Activated naive CD4-positive, alpha-beta T cell treated with anti-CD3 and anti-CD28 coated beads, Interleukin-2, amount 50 U/mL, for 24 hours (primary cell): ENCODE measurements at regions not wholly inside any gene's neighbourhood (a gene's known extent, or its start where the extent isn't known, plus 50 kb on each side); places are given as distances from the start of the nearest gene placed in this dataset.

ENCODE experiments used
- H3K27ac Mint-ChIP-seq: one replicate; pipeline ENCODE4 v1.8.0; 2021; ENCODE audit warnings: mild to moderate bottlenecking, mixed read lengths
- H3K27me3 Mint-ChIP-seq: one replicate; pipeline ENCODE4 v1.8.0; 2021; ENCODE audit warnings: mixed read lengths
- H3K36me3 Mint-ChIP-seq: one replicate; pipeline ENCODE4 v1.8.0; 2021; ENCODE audit warnings: mixed read lengths
- H3K4me1 Mint-ChIP-seq: one replicate; pipeline ENCODE4 v1.8.0; 2021; ENCODE audit warnings: mixed read lengths
- H3K4me3 Mint-ChIP-seq: one replicate; pipeline ENCODE4 v1.8.0; 2021; ENCODE audit warnings: mild to moderate bottlenecking, mixed read lengths
- H3K9me3 Mint-ChIP-seq: one replicate; pipeline ENCODE4 v1.8.0; 2021; ENCODE audit warnings: mixed read lengths

GRCh38 chr13:63075126-63075525, 1659.5 kb upstream of the PCDH20 start:
- Mint-ChIP-seq H3K36me3 (no peaks in the 10 kb centered on the region), H3K9me3 (peaks cover 6% of the 10 kb centered on the region), H3K27me3 (no peaks in the 10 kb centered on the region), H3K4me1 (no peaks in the 10 kb centered on the region), H3K27ac (no peak overlapping the region), H3K4me3 (no peak overlapping the region)

DNA sequence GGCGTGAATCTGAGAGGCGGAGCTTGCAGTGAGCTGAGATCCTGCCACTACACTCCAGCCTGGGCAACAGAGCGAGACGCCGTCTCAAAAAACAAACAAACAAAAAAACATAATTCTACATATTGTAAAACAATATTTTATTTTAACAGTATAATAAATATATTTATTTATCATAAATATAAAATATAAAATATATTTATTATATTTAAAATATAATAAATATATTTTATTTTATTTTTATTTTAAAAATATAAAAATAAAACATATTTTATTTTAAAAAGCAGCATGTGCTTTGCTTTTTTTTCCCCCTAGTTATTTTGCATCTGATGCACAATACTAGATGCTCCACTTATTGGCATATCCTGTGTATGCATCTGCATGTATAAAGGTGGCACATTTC, 1634.6 kb upstream of the PCDH20 start:
- H3K27me3 Mint-ChIP-seq: no peaks in the 10 kb centered on the region
- H3K4me3 Mint-ChIP-seq: no peak overlapping the region
- H3K4me1 Mint-ChIP-seq: no peaks in the 10 kb centered on the region
- no peaks in the 10 kb centered on the region for H3K36me3 Mint-ChIP-seq
- no peak overlapping the region for H3K27ac Mint-ChIP-seq
- peaks cover 9% of the 10 kb centered on the region for H3K9me3 Mint-ChIP-seq

DNA sequence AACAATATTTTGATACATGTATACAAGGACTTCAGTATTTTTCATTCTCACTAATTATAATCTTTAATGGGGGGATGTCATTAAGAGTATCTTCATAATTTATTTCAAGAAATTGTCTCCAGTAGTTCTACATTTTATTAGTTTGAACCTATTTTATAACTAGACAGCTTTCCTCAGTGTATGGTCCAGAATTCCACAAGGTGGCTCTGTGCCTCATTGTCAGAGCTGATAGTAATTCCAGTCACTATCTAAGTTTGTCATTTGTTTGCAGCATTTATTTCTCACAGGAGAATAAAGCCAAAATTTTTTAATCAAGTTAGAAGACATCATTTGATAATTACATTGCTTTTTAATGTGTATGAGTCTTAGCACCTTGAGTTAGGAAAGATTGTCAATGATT, 1633.0 kb upstream of the PCDH20 start:
- no peaks in the 10 kb centered on the region for H3K27me3 Mint-ChIP-seq
- H3K9me3 Mint-ChIP-seq: peaks cover 9% of the 10 kb centered on the region
- H3K27ac Mint-ChIP-seq: no peak overlapping the region

GRCh38 chr13:63044589-63045313, 1629.1 kb upstream of the PCDH20 start:
- H3K4me1 Mint-ChIP-seq: no peaks in the 10 kb centered on the region
- no peak overlapping the region for H3K27ac Mint-ChIP-seq
- H3K9me3 Mint-ChIP-seq: peaks cover 13% of the 10 kb centered on the region
- no peak overlapping the region for H3K4me3 Mint-ChIP-seq
- H3K36me3 Mint-ChIP-seq: no peaks in the 10 kb centered on the region
- H3K27me3 Mint-ChIP-seq: no peaks in the 10 kb centered on the region

More for the DNA sequence above, 1633.0 kb upstream of the PCDH20 start:
- Mint-ChIP-seq H3K36me3 (no peaks in the 10 kb centered on the region), H3K4me1 (no peaks in the 10 kb centered on the region), H3K4me3 (no peak overlapping the region)

DNA sequence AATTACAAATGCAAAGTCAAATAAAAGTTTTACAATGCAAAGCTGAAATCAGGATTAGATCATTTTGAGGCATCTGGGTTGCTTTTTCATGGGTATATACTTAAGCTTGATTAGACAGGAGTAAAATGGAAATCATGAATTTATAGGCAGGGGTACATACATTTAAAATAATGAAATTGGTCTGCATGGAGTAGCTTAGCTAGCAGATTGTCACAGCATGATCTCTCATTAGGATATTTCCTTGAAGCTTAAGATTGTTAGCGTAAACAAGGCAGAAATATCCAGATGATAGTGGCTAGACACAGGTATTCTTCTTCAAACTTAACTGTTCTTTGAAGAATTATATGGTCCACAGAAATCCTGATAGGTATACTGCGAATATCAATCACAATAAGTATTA, 1627.0 kb upstream of the PCDH20 start:
- H3K36me3 Mint-ChIP-seq: no peaks in the 10 kb centered on the region
- no peak overlapping the region for H3K27ac Mint-ChIP-seq
- no peaks in the 10 kb centered on the region for H3K27me3 Mint-ChIP-seq
- peaks cover 20% of the 10 kb centered on the region for H3K9me3 Mint-ChIP-seq
- no peaks in the 10 kb centered on the region for H3K4me1 Mint-ChIP-seq
- no peak overlapping the region for H3K4me3 Mint-ChIP-seq

GRCh38 chr13:63041640-63042414, 1626.2 kb upstream of the PCDH20 start:
- H3K27ac Mint-ChIP-seq: no peak overlapping the region
- no peak overlapping the region for H3K4me3 Mint-ChIP-seq
- H3K36me3 Mint-ChIP-seq: no peaks in the 10 kb centered on the region
- H3K4me1 Mint-ChIP-seq: no peaks in the 10 kb centered on the region
- no peaks in the 10 kb centered on the region for H3K27me3 Mint-ChIP-seq
- H3K9me3 Mint-ChIP-seq: peaks cover 23% of the 10 kb centered on the region

GRCh38 chr13:63026285-63026797, 1610.7 kb upstream of the PCDH20 start:
- H3K9me3 Mint-ChIP-seq: peaks cover 4% of the 10 kb centered on the region
- H3K36me3 Mint-ChIP-seq: no peaks in the 10 kb centered on the region
- no peaks in the 10 kb centered on the region for H3K4me1 Mint-ChIP-seq
- H3K4me3 Mint-ChIP-seq: no peak overlapping the region
- H3K27ac Mint-ChIP-seq: no peak overlapping the region
- no peaks in the 10 kb centered on the region for H3K27me3 Mint-ChIP-seq

- Mint-ChIP-seq H3K9me3 (peaks cover 4% of the 10 kb centered on the region), H3K4me3 (no peak overlapping the region), H3K4me1 (no peaks in the 10 kb centered on the region), H3K27me3 (no peaks in the 10 kb centered on the region), H3K27ac (no peak overlapping the region), H3K36me3 (no peaks in the 10 kb centered on the region)
Measured at GRCh38 chr13:63025741-63026140, 1610.1 kb upstream of the PCDH20 start.

DNA sequence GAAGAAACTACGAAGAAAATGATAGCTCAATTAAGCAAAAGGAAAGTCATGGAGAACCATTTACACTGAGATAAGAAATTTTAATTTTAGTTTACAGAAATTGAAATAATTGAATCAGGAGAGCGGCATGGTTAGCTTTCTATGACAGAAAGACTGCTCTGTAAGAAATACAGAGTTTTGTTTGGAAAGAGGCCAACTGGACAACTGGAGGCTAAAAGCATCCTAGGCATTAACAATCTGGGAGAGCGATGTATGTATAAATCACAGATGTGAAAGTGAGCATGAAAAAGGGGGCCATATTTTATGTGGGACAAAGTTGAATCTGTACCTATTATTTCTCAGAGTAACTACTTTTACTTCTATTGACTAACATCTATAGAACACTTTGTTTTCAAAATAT, 1608.8 kb upstream of the PCDH20 start:
- H3K9me3 Mint-ChIP-seq: peaks cover 1% of the 10 kb centered on the region
- no peaks in the 10 kb centered on the region for H3K36me3 Mint-ChIP-seq
- no peaks in the 10 kb centered on the region for H3K27me3 Mint-ChIP-seq
- no peak overlapping the region for H3K27ac Mint-ChIP-seq
- H3K4me3 Mint-ChIP-seq: no peak overlapping the region
- no peaks in the 10 kb centered on the region for H3K4me1 Mint-ChIP-seq

DNA sequence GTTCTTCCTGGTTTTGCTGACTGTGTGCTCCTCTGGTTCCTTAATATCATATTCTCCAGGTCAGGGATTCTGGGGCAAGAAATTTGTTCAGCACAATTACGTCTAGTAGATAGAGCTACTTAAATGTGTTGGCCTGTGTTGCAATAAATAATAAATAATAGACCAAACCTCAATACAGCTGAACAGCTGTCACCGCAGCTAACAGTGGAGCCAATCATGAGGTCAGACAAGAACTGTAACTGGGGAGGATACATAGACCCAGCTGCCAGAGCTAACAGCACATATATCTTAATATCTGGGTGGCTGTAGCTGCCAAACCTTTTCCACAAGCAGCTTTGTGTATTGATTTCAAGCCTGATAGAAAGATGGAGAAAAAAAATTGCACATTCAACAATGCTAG, 1596.3 kb upstream of the PCDH20 start:
- Mint-ChIP-seq H3K9me3 (peaks cover 26% of the 10 kb centered on the region), H3K4me1 (no peaks in the 10 kb centered on the region), H3K4me3 (no peak overlapping the region), H3K27me3 (no peaks in the 10 kb centered on the region), H3K27ac (no peak overlapping the region), H3K36me3 (peaks cover 2% of the 10 kb centered on the region)

GRCh38 chr13:63010072-63010658, 1594.5 kb upstream of the PCDH20 start:
- H3K36me3 Mint-ChIP-seq: no peaks in the 10 kb centered on the region
- H3K4me3 Mint-ChIP-seq: no peak overlapping the region
- H3K9me3 Mint-ChIP-seq: peaks cover 22% of the 10 kb centered on the region
- no peak overlapping the region for H3K27ac Mint-ChIP-seq
- no peaks in the 10 kb centered on the region for H3K27me3 Mint-ChIP-seq
- no peaks in the 10 kb centered on the region for H3K4me1 Mint-ChIP-seq

- Mint-ChIP-seq H3K4me1 (no peaks in the 10 kb centered on the region), H3K27me3 (no peaks in the 10 kb centered on the region), H3K9me3 (peaks cover 43% of the 10 kb centered on the region), H3K4me3 (no peak overlapping the region), H3K36me3 (no peaks in the 10 kb centered on the region), H3K27ac (no peak overlapping the region)
Measured at GRCh38 chr13:63005625-63006024, 1590.0 kb upstream of the PCDH20 start.

DNA sequence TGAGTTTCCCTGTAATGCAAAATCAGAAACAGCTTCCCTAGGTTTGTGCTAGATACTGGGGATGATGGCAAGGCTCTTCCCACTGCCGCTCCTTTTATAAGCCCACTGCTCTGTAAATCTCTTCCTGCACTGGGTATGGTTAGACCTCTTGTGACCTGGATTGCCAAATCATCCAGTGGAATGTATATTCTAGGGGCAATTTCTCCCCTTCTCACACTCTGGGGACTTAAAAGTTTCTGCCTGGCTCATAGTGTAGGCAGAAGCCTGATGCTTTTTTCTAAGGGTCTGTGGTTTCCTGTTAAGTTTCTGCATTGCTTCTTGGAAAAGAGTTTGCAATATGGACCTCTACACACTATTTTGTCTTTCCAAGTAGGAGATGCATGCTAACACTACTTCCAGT, 1582.0 kb upstream of the PCDH20 start:
- H3K27me3 Mint-ChIP-seq: no peaks in the 10 kb centered on the region
- H3K4me3 Mint-ChIP-seq: no peak overlapping the region
- no peak overlapping the region for H3K27ac Mint-ChIP-seq
- no peaks in the 10 kb centered on the region for H3K36me3 Mint-ChIP-seq
- peaks cover 25% of the 10 kb centered on the region for H3K9me3 Mint-ChIP-seq
- H3K4me1 Mint-ChIP-seq: no peaks in the 10 kb centered on the region

GRCh38 chr13:62997038-62997599, 1581.5 kb upstream of the PCDH20 start:
- Mint-ChIP-seq H3K4me1 (no peaks in the 10 kb centered on the region), H3K27ac (no peak overlapping the region), H3K9me3 (peaks cover 21% of the 10 kb centered on the region), H3K4me3 (no peak overlapping the region), H3K27me3 (no peaks in the 10 kb centered on the region), H3K36me3 (no peaks in the 10 kb centered on the region)

- peaks cover 6% of the 10 kb centered on the region for H3K9me3 Mint-ChIP-seq
- H3K27ac Mint-ChIP-seq: no peak overlapping the region
- H3K4me1 Mint-ChIP-seq: no peaks in the 10 kb centered on the region
- H3K4me3 Mint-ChIP-seq: no peak overlapping the region
- no peaks in the 10 kb centered on the region for H3K36me3 Mint-ChIP-seq
- no peaks in the 10 kb centered on the region for H3K27me3 Mint-ChIP-seq
Measured at GRCh38 chr13:62973804-62974203, 1558.2 kb upstream of the PCDH20 start.

GRCh38 chr13:62964522-62964921, 1548.9 kb upstream of the PCDH20 start:
- Mint-ChIP-seq H3K4me3 (no peak overlapping the region), H3K36me3 (no peaks in the 10 kb centered on the region), H3K4me1 (no peaks in the 10 kb centered on the region), H3K27ac (no peak overlapping the region), H3K9me3 (peaks cover 22% of the 10 kb centered on the region), H3K27me3 (no peaks in the 10 kb centered on the region)
